Activated CD4-positive, alpha-beta T cell treated with anti-CD3 and anti-CD28 coated beads, Interleukin-2, amount 50 U/mL, for 4 hours (primary cell): ENCODE measurements at regions not wholly inside any gene's neighbourhood (a gene's known extent, or its start where the extent isn't known, plus 50 kb on each side); places are given as distances from the start of the nearest gene placed in this dataset.
A peak's percentile ranks its signal among the peaks of the same experiment; 100 is the strongest.
"Not testable (repeated sequence)": the region's sequence is repeated elsewhere in the genome, so short reads cannot be mapped to it uniquely, and the experiment has no call there.

ENCODE experiments used
- DNase-seq, 2 experiments: peaks; one replicate each; pipeline ENCODE4 v3.0.0-alpha.2; 2020

GRCh38 chr3:188974856-188975599, 196.7 kb upstream of the TPRG1 start:
- no peak for DNase-seq

DNA sequence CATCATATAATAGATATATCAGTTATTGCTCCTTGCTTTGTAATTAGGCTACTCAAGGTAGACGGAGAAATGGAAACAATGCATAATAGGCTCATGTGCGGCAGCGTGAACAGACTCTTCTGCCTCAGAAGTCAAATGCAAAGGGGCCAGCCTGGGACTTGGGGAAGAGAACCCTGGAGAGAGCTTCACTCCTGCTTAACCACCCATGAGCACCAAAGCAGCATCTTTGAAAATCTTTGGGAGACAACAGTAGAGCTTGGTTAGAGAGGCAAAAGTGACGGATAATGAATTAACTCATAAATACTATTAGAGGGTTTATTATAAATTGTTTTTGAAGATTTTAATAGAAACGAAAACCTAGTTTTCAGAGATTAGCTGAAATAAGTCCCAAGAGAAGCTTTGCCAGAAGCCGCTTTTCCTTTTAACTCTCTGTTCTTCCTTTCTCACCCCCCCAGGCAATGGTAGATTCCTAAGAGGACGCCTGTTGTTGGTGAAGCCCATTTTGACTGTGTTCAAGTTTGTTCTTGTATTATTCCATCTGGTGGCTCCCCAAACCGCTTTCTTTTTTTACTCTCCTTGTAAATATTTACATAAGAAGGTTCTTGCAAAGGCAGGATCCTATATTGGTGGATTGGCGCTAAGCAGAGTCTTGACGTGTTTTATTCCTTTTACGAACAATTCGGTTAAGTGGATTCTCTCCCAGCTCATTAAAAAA, 196.0 kb upstream of the TPRG1 start:
- DNase-seq: no peak

DNA sequence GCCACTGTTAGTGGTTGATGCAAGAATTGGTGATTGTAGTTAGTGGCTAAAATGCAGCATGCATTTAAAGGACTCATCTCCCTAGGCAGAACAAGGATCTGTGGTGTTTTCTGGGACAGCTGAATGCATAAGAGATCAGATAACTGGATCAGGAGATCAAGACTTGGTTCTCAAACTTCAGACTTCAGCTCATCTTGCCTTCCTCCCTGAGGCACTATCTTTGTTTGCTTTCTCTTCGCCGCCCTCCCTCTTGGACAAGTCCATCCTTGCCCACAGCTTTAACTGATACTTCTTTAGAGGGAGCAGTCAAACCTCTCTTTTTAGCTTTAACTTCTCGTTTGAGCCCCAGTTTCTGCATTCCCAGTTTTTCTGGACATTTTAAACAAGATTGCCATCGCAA, 195.4 kb upstream of the TPRG1 start:
- no peak for DNase-seq

DNA sequence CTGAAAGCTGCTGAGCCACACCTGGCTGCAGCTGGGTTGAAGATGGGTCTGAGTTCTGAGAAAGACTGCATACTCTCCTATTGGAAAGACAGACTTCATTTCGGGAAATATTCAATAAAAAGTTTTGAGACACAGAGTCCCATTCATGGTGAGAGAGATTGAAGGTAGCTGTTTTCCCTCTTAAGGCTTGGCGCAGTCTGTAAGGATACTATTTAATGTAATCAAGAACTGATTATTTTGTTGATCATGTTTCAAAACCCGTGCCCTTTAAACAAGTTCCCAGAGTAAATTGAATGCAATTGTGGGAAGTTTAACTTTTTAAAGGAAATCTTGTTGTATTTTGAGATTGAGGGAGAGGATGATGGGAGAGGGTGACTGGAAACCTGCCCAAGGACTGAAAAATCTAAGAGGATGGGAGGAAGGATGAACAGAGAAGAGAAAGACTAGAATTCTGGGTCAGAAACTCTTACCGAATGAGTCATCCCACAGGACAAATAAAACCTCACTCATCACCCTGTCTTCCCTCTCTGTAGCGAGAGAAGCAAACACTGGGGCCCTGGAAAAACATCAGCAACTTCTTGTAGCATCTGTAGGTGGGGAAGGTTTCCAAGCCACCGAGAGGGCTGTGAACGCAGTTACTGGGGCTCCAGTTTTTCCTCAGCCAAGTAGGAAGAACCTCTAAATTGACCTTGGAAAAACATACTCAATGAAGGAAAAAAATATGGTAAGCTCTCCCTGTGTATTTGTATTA, 193.2 kb upstream of the TPRG1 start:
- DNase-seq: no peak

GRCh38 chr3:188979248-188979647, 192.5 kb upstream of the TPRG1 start:
- no peak for DNase-seq

- DNase-seq: no peak
These were observed 192.0 kb upstream of the TPRG1 start for GRCh38 chr3:188979669-188980310.

- no peak for DNase-seq
These were observed 178.6 kb upstream of the TPRG1 start for GRCh38 chr3:188993181-188993580.

GRCh38 chr3:189001559-189001958, 170.2 kb upstream of the TPRG1 start:
- no peak for DNase-seq

- DNase-seq: no peak
These were observed 168.4 kb upstream of the TPRG1 start for GRCh38 chr3:189003410-189003809.

- DNase-seq: no peak
These were observed 158.4 kb upstream of the TPRG1 start for GRCh38 chr3:189013224-189013888.

DNA sequence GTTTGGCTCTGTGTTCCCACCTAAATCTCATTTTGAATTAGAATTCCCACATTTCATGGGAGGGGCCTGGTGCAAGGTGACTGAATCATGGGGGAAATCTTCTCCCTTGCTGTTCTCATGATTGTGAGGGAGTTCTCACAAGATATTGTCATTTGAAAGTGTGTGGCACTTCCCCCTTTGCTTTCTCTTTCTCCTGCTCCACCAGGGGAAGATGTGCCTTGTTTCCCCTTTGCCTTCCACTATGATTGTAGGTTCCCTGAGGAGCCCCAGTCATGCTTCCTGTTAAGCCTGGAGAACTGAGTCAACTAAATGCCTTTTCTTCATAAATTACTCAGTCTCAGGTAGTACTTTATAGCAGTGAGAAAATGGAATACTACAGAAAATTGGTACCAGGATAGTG, 157.2 kb upstream of the TPRG1 start:
- no peak for DNase-seq

- DNase-seq: not testable (repeated sequence)
These were observed 148.9 kb upstream of the TPRG1 start for GRCh38 chr3:189022576-189023466.

DNA sequence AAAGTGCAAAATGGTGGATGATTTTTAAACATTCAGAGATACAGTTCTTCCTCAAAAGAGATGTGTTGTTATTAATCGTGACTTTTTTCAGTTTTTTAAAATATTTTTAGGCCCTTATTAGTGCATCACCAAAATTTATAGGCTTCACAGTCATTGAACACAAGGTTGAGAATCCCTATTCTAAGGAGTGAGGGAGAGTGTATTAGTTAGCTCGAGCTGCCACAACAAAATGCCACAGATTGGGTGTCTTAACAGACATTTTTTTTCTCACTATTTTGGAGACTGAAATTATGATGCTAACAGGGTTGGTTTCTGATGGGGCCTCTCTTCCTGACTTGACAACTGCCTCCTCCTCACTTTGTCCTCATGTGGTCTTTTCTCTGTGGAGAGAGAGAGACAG, 145.9 kb upstream of the TPRG1 start:
- no peak for DNase-seq

GRCh38 chr3:189027626-189028155, 144.1 kb upstream of the TPRG1 start:
- no peak for DNase-seq

DNA sequence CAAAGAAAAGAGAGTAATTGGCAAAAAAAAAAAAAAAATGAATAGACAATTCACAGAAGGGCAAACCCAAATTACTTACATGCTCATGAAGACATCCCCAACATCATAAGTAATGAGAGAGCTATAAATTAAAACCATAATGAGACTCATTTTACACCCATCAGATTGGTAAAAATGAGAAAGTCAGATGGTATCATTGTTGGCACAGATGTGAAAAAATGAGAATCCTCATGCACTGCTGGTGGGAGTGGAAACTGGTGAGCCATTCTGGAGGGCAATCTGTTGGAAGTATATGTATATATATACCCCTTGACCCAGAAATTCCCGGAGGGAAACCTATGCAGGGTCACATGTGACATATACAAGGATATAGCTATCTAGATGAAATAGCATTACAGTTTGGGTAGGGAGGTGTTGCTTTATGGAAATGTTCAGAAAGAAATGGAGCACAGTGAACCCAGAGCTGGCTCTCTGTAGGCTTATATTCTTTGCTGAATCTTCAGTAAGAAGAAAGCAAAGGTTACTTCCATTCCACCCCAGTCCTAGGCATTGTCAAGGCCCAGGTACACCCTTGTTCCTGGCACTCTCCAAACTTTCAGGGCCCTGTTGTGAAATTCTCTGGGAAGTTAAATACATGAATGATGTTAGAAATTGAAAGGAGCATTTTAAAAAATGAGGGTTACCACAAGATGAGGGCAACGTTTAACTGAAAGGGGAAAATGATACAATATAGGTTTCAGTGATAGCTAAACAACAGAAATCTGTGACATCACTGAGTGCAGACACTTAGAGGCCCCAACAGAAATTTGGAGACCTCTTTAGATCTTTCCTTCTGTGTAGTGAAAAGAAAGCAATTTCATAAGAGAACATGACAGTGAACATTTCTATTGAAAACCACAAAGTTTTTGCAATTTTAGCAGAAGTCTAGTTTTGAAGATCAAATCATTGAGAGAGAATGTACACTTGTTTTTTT, 132.7 kb upstream of the TPRG1 start:
- no peak for DNase-seq

GRCh38 chr3:189040656-189041335, 131.0 kb upstream of the TPRG1 start:
- DNase-seq: no peak

DNA sequence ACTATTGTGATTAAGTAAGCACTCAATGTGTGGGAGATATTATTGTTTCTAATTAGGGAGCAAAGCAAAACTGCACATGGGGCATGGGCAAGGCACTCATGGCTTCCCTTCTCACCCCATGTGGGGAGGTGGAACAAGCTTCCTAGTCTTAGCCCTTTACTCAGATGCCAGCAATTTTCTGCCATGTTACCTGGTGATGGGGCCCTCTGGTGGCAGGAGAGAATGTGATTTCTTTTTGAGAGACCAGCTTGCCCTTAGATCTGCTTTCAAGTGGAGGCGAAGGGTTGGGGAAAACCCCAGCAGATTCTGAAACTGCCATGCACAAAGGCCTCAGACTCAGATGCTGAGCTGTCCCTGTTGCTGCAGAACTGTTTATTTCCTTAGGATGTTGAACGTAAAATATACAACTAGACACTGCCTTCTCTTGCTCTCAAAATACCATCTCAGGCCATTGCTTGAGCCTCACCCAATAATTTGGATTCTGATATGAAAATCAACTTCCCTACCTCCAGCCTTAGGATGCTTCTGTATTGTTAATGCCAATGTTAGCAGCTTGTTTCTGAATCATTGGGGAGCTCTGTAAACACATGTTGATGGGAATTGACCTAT, 130.2 kb upstream of the TPRG1 start:
- peak; percentile 69 to 73 for DNase-seq

GRCh38 chr3:189042832-189043231, 128.9 kb upstream of the TPRG1 start:
- no peak for DNase-seq
